ENCODE measurements at regions not wholly inside any gene's neighbourhood (a gene's known extent, or its start where the extent isn't known, plus 50 kb on each side); places are given as distances from the start of the nearest gene placed in this dataset.

DNA sequence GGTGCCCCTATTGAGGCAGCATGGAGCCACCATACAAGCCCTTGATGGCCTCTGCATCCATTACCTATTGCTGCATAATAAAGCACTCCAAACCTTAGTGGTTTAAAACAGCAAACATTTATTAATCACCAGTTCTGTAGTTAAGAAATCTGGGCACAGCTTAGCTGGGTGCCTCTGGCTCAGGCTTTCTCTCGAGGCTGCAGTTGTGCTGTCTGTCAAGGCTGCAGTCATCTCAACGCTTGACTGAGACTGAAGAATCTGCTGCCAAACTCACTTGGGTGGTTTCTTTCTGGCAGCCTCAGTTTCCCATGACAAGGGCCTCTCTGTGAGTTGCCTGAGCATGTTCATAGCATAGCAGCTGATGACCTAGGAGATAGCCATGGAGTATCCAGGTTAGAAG, 207.4 kb upstream of the LRFN2 start:
- Histone ChIP-seq H3K36me3 (ENCODE audit: control insufficient read depth in 3 of 3, insufficient read depth in 2 of 3, low read depth in 1 of 3, low read length in 3 of 3) (no peaks in the 10 kb centered on the region), H3K9me3 (ENCODE audit: control insufficient read depth in 2 of 2, insufficient read depth in 1 of 2, low read depth in 1 of 2, low read length in 1 of 2) (no peaks in the 10 kb centered on the region), H3K27ac (ENCODE audit: low read depth in 1 of 3, low read length in 2 of 3) (no peak overlapping the region), H3K4me3 (ENCODE audit: low read depth in 1 of 3, low read length in 3 of 3) (no peak overlapping the region), H3K27me3 (ENCODE audit: control insufficient read depth in 3 of 3, insufficient read depth in 3 of 3, low read length in 3 of 3) (peaks cover 0 to 6% (median 0%) of the 10 kb centered on the region in 3 donors), H3K4me1 (ENCODE audit: control insufficient read depth in 3 of 3, insufficient read depth in 2 of 3, low read depth in 1 of 3, low read length in 2 of 3) (no peaks in the 10 kb centered on the region)
- FAIRE-seq (no peak), DNase-seq (no peak)
- WGBS, 3 donors, result 80 to 83% (median 82%) methylated on average over 2 of the region's 2 CpGs

DNA sequence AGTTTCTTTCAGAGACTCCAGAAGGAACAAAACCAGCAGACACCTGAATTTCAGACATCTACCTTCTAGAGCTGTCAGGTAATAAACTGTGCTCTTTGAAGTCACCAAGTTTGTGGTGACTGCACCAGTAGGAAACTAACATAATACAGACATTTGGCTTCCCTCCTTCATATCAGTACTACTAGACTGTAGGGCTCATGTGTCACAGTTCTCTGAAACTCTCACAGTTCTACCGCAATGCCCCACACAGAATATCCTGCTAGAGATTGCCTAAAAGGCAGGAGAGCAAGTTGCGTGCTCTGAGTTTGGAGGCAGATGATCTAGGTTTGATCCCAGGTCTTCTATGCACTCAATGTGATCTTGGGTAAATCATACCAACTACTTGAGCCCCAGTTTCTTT, 205.0 kb upstream of the LRFN2 start:
- 89 to 97% (median 94%) methylated on average over 2 of the region's 2 CpGs for WGBS, 3 donors
- H3K27me3 ChIP-seq (ENCODE audit: control insufficient read depth in 3 of 3, insufficient read depth in 3 of 3, low read length in 3 of 3), result peaks cover 0 to 6% (median 0%) of the 10 kb centered on the region in 3 donors
- H3K27ac ChIP-seq (ENCODE audit: low read depth in 1 of 3, low read length in 2 of 3), result no peak overlapping the region
- DNase-seq (no peak), FAIRE-seq (no peak)
- no peaks in the 10 kb centered on the region for H3K36me3 ChIP-seq (ENCODE audit: control insufficient read depth in 3 of 3, insufficient read depth in 2 of 3, low read depth in 1 of 3, low read length in 3 of 3)
- no peaks in the 10 kb centered on the region for H3K9me3 ChIP-seq (ENCODE audit: control insufficient read depth in 2 of 2, insufficient read depth in 1 of 2, low read depth in 1 of 2, low read length in 1 of 2)
- peaks cover 0 to 2% (median 0%) of the 10 kb centered on the region in 3 donors for H3K4me1 ChIP-seq (ENCODE audit: control insufficient read depth in 3 of 3, insufficient read depth in 2 of 3, low read depth in 1 of 3, low read length in 2 of 3)
- H3K4me3 ChIP-seq (ENCODE audit: low read depth in 1 of 3, low read length in 3 of 3), result no peak overlapping the region

- no peaks in the 10 kb centered on the region for H3K9me3 ChIP-seq (ENCODE audit: control insufficient read depth in 2 of 2, insufficient read depth in 1 of 2, low read depth in 1 of 2, low read length in 1 of 2)
- H3K4me3 ChIP-seq (ENCODE audit: low read depth in 1 of 3, low read length in 3 of 3), result no peak overlapping the region
- no peak for FAIRE-seq
- DNase-seq, result no peak
- H3K36me3 ChIP-seq (ENCODE audit: control insufficient read depth in 3 of 3, insufficient read depth in 2 of 3, low read depth in 1 of 3, low read length in 3 of 3), result no peaks in the 10 kb centered on the region
- H3K27ac ChIP-seq (ENCODE audit: low read depth in 1 of 3, low read length in 2 of 3), result no peak overlapping the region
- peaks cover 0 to 6% (median 0%) of the 10 kb centered on the region in 3 donors for H3K27me3 ChIP-seq (ENCODE audit: control insufficient read depth in 3 of 3, insufficient read depth in 3 of 3, low read length in 3 of 3)
- H3K4me1 ChIP-seq (ENCODE audit: control insufficient read depth in 3 of 3, insufficient read depth in 2 of 3, low read depth in 1 of 3, low read length in 2 of 3), result peaks cover 0 to 2% (median 0%) of the 10 kb centered on the region in 3 donors
- 38 to 47% (median 39%) methylated on average over 4 of the region's 4 CpGs for WGBS, 3 donors
These were observed 203.8 kb upstream of the LRFN2 start for GRCh38 chr6:40791004-40791403.

- H3K9me3 ChIP-seq (ENCODE audit: control insufficient read depth in 2 of 2, insufficient read depth in 1 of 2, low read depth in 1 of 2, low read length in 1 of 2), result no peaks in the 10 kb centered on the region
- H3K4me1 ChIP-seq (ENCODE audit: control insufficient read depth in 3 of 3, insufficient read depth in 2 of 3, low read depth in 1 of 3, low read length in 2 of 3), result peaks cover 0 to 2% (median 0%) of the 10 kb centered on the region in 3 donors
- 59 to 77% (median 63%) methylated on average over 11 of the region's 11 CpGs for WGBS, 3 donors
- no peak for FAIRE-seq
- H3K36me3 ChIP-seq (ENCODE audit: control insufficient read depth in 3 of 3, insufficient read depth in 2 of 3, low read depth in 1 of 3, low read length in 3 of 3), result no peaks in the 10 kb centered on the region
- DNase-seq, result no peak
- H3K27me3 ChIP-seq (ENCODE audit: control insufficient read depth in 3 of 3, insufficient read depth in 3 of 3, low read length in 3 of 3), result peaks cover 0 to 10% (median 0%) of the 10 kb centered on the region in 3 donors
- H3K4me3 ChIP-seq (ENCODE audit: low read depth in 1 of 3, low read length in 3 of 3), result no peak overlapping the region
- H3K27ac ChIP-seq (ENCODE audit: low read depth in 1 of 3, low read length in 2 of 3), result peak overlapping the region in 2 of 3 donors; percentile 8 to 30
These were observed 201.8 kb upstream of the LRFN2 start for GRCh38 chr6:40788661-40789655.

DNA sequence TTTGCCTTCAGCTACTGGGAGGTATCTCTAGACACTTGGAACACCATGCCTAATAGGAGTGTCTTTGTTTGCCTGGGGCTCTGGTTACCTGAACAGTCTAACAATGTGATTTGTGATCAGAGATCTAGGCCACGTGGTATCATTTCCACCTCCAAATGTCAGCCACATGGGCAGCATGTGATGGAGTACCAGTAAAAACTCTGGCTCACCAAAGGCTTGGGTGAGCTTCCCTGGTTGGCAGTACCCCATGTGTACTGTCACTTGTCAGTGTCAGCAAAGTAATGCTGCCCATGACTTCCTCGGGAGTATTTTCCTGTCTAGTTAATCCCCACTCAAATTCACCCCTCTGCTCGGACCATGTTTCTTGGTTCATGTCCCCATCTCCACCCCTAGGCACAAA, 195.2 kb upstream of the LRFN2 start:
- 77 to 84% (median 80%) methylated on average over 3 of the region's 3 CpGs for WGBS, 3 donors
- no peak for FAIRE-seq

DNA sequence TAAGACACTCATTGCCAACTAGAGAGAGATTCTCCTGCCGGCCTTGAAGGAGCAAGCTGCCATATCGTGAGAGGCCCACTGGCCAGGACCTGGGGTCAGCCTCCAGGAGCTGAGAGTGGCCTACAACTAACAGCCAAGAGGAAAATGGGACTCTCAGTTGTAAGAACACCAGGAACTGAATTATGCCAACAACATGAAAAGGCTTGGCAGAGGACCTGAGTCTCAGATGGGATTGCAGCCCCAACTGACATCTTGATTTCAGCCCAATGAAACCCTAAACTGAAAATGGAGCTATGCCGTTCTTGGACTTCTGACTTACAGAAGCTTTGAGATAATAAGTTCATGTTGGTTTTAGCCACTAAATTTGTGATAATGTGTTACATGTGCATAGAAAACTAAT, 193.5 kb upstream of the LRFN2 start:
- Histone ChIP-seq H3K4me3 (ENCODE audit: low read depth in 1 of 3, low read length in 3 of 3) (no peak overlapping the region), H3K27ac (ENCODE audit: low read depth in 1 of 3, low read length in 2 of 3) (no peak overlapping the region), H3K27me3 (ENCODE audit: control insufficient read depth in 3 of 3, insufficient read depth in 3 of 3, low read length in 3 of 3) (peaks cover 0 to 4% (median 0%) of the 10 kb centered on the region in 3 donors), H3K36me3 (ENCODE audit: control insufficient read depth in 3 of 3, insufficient read depth in 2 of 3, low read depth in 1 of 3, low read length in 3 of 3) (no peaks in the 10 kb centered on the region), H3K9me3 (ENCODE audit: control insufficient read depth in 2 of 2, insufficient read depth in 1 of 2, low read depth in 1 of 2, low read length in 1 of 2) (no peaks in the 10 kb centered on the region), H3K4me1 (ENCODE audit: control insufficient read depth in 3 of 3, insufficient read depth in 2 of 3, low read depth in 1 of 3, low read length in 2 of 3) (no peaks in the 10 kb centered on the region)
- FAIRE-seq, result no peak
- DNase-seq, result no peak
- WGBS, 3 donors, result 90 to 97% (median 93%) methylated on average over 3 of the region's 3 CpGs

More for the DNA sequence above, 195.2 kb upstream of the LRFN2 start:
- no peaks in the 10 kb centered on the region for H3K36me3 ChIP-seq (ENCODE audit: control insufficient read depth in 3 of 3, insufficient read depth in 2 of 3, low read depth in 1 of 3, low read length in 3 of 3)
- no peaks in the 10 kb centered on the region for H3K9me3 ChIP-seq (ENCODE audit: control insufficient read depth in 2 of 2, insufficient read depth in 1 of 2, low read depth in 1 of 2, low read length in 1 of 2)
- H3K4me1 ChIP-seq (ENCODE audit: control insufficient read depth in 3 of 3, insufficient read depth in 2 of 3, low read depth in 1 of 3, low read length in 2 of 3), result no peaks in the 10 kb centered on the region
- no peak overlapping the region for H3K4me3 ChIP-seq (ENCODE audit: low read depth in 1 of 3, low read length in 3 of 3)
- peaks cover 0 to 4% (median 0%) of the 10 kb centered on the region in 3 donors for H3K27me3 ChIP-seq (ENCODE audit: control insufficient read depth in 3 of 3, insufficient read depth in 3 of 3, low read length in 3 of 3)
- no peak overlapping the region for H3K27ac ChIP-seq (ENCODE audit: low read depth in 1 of 3, low read length in 2 of 3)
- DNase-seq, result no peak

GRCh38 chr6:40779409-40779808, 192.2 kb upstream of the LRFN2 start:
- Histone ChIP-seq H3K4me3 (ENCODE audit: low read depth in 1 of 3, low read length in 3 of 3) (no peak overlapping the region), H3K27ac (ENCODE audit: low read depth in 1 of 3, low read length in 2 of 3) (no peak overlapping the region), H3K4me1 (ENCODE audit: control insufficient read depth in 3 of 3, insufficient read depth in 2 of 3, low read depth in 1 of 3, low read length in 2 of 3) (no peaks in the 10 kb centered on the region), H3K36me3 (ENCODE audit: control insufficient read depth in 3 of 3, insufficient read depth in 2 of 3, low read depth in 1 of 3, low read length in 3 of 3) (no peaks in the 10 kb centered on the region), H3K9me3 (ENCODE audit: control insufficient read depth in 2 of 2, insufficient read depth in 1 of 2, low read depth in 1 of 2, low read length in 1 of 2) (no peaks in the 10 kb centered on the region), H3K27me3 (ENCODE audit: control insufficient read depth in 3 of 3, insufficient read depth in 3 of 3, low read length in 3 of 3) (peaks cover 0 to under 1% (median 0%) of the 10 kb centered on the region in 3 donors)
- no peak for DNase-seq
- 74 to 80% (median 76%) methylated on average over 3 of the region's 3 CpGs for WGBS, 3 donors
- FAIRE-seq, result no peak

DNA sequence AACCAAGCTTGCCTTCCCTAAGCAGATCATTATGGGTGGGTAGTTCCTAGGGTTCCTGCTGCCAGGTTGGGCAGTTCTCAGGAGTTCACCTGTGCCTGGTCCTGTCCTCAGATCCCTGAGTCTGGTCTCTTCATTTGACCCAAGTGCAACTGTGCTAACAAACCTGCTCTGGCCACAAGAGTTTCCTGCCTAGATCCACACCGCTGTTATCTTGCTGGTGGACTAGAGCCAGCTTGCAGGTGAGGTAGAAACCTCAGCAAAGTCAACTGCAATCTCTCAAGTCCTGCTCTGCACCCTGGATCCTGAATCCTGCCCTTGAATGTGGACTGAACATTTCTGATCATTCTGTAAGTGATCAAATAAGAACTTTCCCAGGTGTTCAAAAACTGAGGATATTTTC, 191.8 kb upstream of the LRFN2 start:
- no peak overlapping the region for H3K4me3 ChIP-seq (ENCODE audit: low read depth in 1 of 3, low read length in 3 of 3)
- no peak for FAIRE-seq
- WGBS, 3 donors, result 8 to 71% (median 24%) methylated on average over 1 of the region's 1 CpG
- no peaks in the 10 kb centered on the region for H3K27me3 ChIP-seq (ENCODE audit: control insufficient read depth in 3 of 3, insufficient read depth in 3 of 3, low read length in 3 of 3)
- no peaks in the 10 kb centered on the region for H3K9me3 ChIP-seq (ENCODE audit: control insufficient read depth in 2 of 2, insufficient read depth in 1 of 2, low read depth in 1 of 2, low read length in 1 of 2)
- H3K27ac ChIP-seq (ENCODE audit: low read depth in 1 of 3, low read length in 2 of 3), result no peak overlapping the region
- DNase-seq, result no peak
- H3K36me3 ChIP-seq (ENCODE audit: control insufficient read depth in 3 of 3, insufficient read depth in 2 of 3, low read depth in 1 of 3, low read length in 3 of 3), result no peaks in the 10 kb centered on the region
- no peaks in the 10 kb centered on the region for H3K4me1 ChIP-seq (ENCODE audit: control insufficient read depth in 3 of 3, insufficient read depth in 2 of 3, low read depth in 1 of 3, low read length in 2 of 3)
